ENCODE measurements at regions not wholly inside any gene's neighbourhood (a gene's known extent, or its start where the extent isn't known, plus 50 kb on each side); places are given as distances from the start of the nearest gene placed in this dataset.

DNA sequence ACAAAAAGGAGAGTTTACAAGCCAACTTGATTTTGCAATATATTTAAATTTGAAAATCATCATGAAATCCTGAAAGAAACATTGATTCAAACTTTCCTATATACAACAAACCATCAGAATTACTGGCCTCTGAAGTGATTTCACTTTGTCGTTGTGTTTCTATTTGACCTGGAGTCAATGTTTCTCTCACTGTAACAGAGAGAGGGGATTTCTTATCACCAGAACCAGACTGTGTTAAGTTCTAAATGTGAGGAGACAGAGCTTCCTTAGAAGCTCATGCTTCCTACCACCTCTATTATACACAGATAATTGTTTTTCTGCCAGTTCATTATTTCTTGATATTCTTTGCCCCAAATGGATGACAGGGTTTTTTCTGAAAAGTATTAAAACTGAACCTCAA lies 245.0 kb upstream of the RND3 start:
- Histone ChIP-seq H2AFZ (ENCODE audit: low read length) (peak overlapping the region; percentile 64), H3K4me2 (ENCODE audit: insufficient read depth, low read length) (no peak overlapping the region), H4K20me1 (ENCODE audit: insufficient read depth, low read length) (no peaks in the 10 kb centered on the region), H3K79me2 (ENCODE audit: insufficient read depth, low read length) (no peaks in the 10 kb centered on the region), H3K27me3 (ENCODE audit: insufficient read depth, low read length) (no peaks in the 10 kb centered on the region), H3K4me1 (ENCODE audit: insufficient read depth, low read length) (peaks cover 12% of the 10 kb centered on the region), H3K36me3 (ENCODE audit: insufficient read depth, low read length) (no peaks in the 10 kb centered on the region), H3K27ac (ENCODE audit: low read depth, low read length) (peak overlapping the region; percentile 42), H3K9me3 (ENCODE audit: low read depth, low read length) (no peaks in the 10 kb centered on the region), H3K4me3 (ENCODE audit: insufficient read depth, low read length) (no peak overlapping the region)
- TF ChIP-seq, protein P1, sequence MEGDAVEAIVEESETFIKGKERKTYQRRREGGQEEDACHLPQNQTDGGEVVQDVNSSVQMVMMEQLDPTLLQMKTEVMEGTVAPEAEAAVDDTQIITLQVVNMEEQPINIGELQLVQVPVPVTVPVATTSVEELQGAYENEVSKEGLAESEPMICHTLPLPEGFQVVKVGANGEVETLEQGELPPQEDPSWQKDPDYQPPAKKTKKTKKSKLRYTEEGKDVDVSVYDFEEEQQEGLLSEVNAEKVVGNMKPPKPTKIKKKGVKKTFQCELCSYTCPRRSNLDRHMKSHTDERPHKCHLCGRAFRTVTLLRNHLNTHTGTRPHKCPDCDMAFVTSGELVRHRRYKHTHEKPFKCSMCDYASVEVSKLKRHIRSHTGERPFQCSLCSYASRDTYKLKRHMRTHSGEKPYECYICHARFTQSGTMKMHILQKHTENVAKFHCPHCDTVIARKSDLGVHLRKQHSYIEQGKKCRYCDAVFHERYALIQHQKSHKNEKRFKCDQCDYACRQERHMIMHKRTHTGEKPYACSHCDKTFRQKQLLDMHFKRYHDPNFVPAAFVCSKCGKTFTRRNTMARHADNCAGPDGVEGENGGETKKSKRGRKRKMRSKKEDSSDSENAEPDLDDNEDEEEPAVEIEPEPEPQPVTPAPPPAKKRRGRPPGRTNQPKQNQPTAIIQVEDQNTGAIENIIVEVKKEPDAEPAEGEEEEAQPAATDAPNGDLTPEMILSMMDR (IDR thresholded peaks at IDR 0.05; ENCODE audit: extremely low read depth, low read depth, low read length) = no peak
- no peak for DNase-seq (ENCODE audit: insufficient read length, low spot score, missing footprints)

DNA sequence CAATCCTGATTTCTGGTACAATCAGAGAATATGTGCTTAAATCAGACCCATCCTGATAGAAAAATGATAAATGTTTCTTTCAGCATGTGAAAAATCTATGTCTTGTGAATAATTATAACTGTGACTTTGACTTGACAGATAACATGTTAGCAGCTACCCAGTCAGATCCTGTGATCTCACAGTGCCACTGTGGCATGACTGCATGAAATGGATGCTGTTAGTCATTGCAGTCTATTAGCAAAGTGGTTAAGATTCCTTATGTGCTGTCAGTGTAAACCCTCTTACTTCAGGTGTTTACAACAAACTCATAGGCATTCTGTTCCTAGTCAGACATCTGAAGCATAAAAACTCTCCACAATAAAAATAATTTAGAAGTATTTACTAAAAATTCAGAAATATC lies 244.6 kb upstream of the RND3 start:
- Histone ChIP-seq H4K20me1 (ENCODE audit: insufficient read depth, low read length) (no peaks in the 10 kb centered on the region), H2AFZ (ENCODE audit: low read length) (peak overlapping the region; percentile 13), H3K79me2 (ENCODE audit: insufficient read depth, low read length) (no peaks in the 10 kb centered on the region), H3K4me3 (ENCODE audit: insufficient read depth, low read length) (no peak overlapping the region), H3K36me3 (ENCODE audit: insufficient read depth, low read length) (no peaks in the 10 kb centered on the region), H3K27ac (ENCODE audit: low read depth, low read length) (peak overlapping the region; percentile 42), H3K9me3 (ENCODE audit: low read depth, low read length) (no peaks in the 10 kb centered on the region), H3K4me1 (ENCODE audit: insufficient read depth, low read length) (peaks cover 12% of the 10 kb centered on the region), H3K4me2 (ENCODE audit: insufficient read depth, low read length) (no peak overlapping the region), H3K27me3 (ENCODE audit: insufficient read depth, low read length) (no peaks in the 10 kb centered on the region)
- DNase-seq (ENCODE audit: insufficient read length, low spot score, missing footprints) = peak; percentile 34
- TF ChIP-seq, protein P1 (IDR thresholded peaks at IDR 0.05; ENCODE audit: extremely low read depth, low read depth, low read length) = no peak

DNA sequence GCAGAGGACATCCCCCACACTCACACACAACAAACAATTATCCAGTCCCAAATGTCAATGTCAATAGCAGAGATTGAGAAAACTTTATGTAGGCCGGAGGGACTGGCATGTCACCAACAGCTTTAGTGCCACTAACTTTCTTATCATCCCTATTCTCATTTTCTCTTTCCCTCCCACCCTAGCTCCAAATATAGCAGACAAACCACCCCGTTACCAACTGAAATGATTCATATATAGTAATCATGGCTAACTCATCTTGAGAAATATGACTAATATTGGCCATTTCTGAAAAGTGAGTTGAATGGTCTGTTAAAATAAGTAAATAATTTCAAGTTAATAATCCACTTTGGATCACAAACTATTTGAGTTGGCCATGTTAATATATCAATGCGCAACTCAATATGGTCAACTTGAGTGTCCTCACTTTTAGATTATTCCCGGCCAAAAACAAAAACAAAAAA lies 242.1 kb upstream of the RND3 start:
- TF ChIP-seq, protein P1 (IDR thresholded peaks at IDR 0.05; ENCODE audit: extremely low read depth, low read depth, low read length) = no peak
- H3K79me2 ChIP-seq (ENCODE audit: insufficient read depth, low read length) = no peaks in the 10 kb centered on the region
- no peaks in the 10 kb centered on the region for H3K9me3 ChIP-seq (ENCODE audit: low read depth, low read length)
- H2AFZ ChIP-seq (ENCODE audit: low read length) = no peak overlapping the region
- no peaks in the 10 kb centered on the region for H3K27me3 ChIP-seq (ENCODE audit: insufficient read depth, low read length)
- DNase-seq (ENCODE audit: insufficient read length, low spot score, missing footprints) = peak; percentile 15
- H3K4me1 ChIP-seq (ENCODE audit: insufficient read depth, low read length) = peaks cover 12% of the 10 kb centered on the region
- H3K36me3 ChIP-seq (ENCODE audit: insufficient read depth, low read length) = no peaks in the 10 kb centered on the region
- H3K4me2 ChIP-seq (ENCODE audit: insufficient read depth, low read length) = no peak overlapping the region
- no peak overlapping the region for H3K4me3 ChIP-seq (ENCODE audit: insufficient read depth, low read length)
- H3K27ac ChIP-seq (ENCODE audit: low read depth, low read length) = peak overlapping the region; percentile 5
- no peaks in the 10 kb centered on the region for H4K20me1 ChIP-seq (ENCODE audit: insufficient read depth, low read length)

DNA sequence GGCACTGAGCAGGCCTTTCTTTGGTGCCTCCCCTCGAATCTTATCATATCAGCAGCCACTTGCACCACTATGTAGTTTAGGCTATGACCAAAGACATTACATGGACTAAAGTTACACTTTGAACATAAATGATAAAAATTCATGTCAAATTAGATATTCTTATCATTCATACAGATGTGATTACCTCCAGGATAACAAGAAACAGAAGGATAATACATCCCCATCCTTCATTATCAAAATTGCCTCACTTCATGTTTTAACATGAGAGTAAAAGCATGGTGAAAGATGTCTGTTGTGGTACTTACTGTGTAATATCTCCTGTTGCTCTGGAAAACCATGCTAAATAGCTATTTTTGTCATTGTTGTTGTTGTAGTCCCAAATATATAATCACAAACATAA lies 230.8 kb upstream of the RND3 start:
- TF ChIP-seq, protein P1 (IDR thresholded peaks at IDR 0.05; ENCODE audit: extremely low read depth, low read depth, low read length) = no peak
- no peak for DNase-seq (ENCODE audit: insufficient read length, low spot score, missing footprints)
- no peak overlapping the region for H3K4me3 ChIP-seq (ENCODE audit: insufficient read depth, low read length)
- no peak overlapping the region for H3K4me2 ChIP-seq (ENCODE audit: insufficient read depth, low read length)
- H3K27me3 ChIP-seq (ENCODE audit: insufficient read depth, low read length) = no peaks in the 10 kb centered on the region
- H4K20me1 ChIP-seq (ENCODE audit: insufficient read depth, low read length) = no peaks in the 10 kb centered on the region
- H3K27ac ChIP-seq (ENCODE audit: low read depth, low read length) = no peak overlapping the region
- H3K36me3 ChIP-seq (ENCODE audit: insufficient read depth, low read length) = no peaks in the 10 kb centered on the region
- H3K9me3 ChIP-seq (ENCODE audit: low read depth, low read length) = no peaks in the 10 kb centered on the region
- H2AFZ ChIP-seq (ENCODE audit: low read length) = no peak overlapping the region
- no peaks in the 10 kb centered on the region for H3K79me2 ChIP-seq (ENCODE audit: insufficient read depth, low read length)
- no peaks in the 10 kb centered on the region for H3K4me1 ChIP-seq (ENCODE audit: insufficient read depth, low read length)

Data from osteoblast (primary cell).